ENCODE measurements at regions not wholly inside any gene's neighbourhood (a gene's known extent, or its start where the extent isn't known, plus 50 kb on each side); places are given as distances from the start of the nearest gene placed in this dataset.

GRCh38 chr2:239522740-239523119 lies 121.9 kb upstream of the HDAC4 start:
- TF ChIP-seq POLR2A (IDR thresholded peaks at IDR 0.05), result no peak
- TF ChIP-seq CTCF (IDR thresholded peaks at IDR 0.05), result no peak

All from tibial nerve (tissue), 3 donors.